ENCODE measurements at regions not wholly inside any gene's neighbourhood (a gene's known extent, or its start where the extent isn't known, plus 50 kb on each side); places are given as distances from the start of the nearest gene placed in this dataset.

DNA sequence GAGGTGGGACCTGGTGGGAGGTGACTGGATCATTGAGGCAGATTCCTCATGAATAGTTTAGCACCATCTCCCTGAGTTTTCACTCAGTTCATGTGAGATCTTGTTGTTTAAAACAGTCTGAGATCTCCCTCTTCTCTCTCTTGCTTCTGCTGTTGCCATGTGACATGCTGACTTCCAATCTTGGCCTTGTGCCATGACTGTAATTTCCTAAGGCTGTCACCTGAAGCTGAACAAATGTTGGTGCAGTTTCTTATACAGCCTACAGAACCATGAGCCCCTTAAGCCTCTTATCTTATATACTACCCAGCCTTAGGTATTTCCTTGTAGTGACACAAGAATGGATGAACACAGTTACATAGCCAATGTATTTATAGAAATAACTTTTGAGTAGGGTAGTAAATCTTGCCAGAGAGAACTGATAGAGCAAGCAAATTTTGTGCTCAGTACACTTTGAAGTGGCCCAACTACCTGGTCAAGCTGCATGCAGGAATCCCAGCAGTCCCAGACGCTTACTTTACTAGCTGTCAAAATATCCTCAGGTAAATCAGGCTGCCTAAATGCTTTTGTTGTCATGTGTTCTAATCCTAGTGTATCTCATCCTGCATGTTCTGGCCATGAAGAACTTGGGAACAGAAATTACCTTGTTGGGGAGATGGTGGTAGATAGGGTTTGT is 445.6 kb upstream of the MIS18BP1 start:
- TF ChIP-seq POLR2A (IDR thresholded peaks at IDR 0.05) (no peak), POLR2AphosphoS5 (IDR thresholded peaks at IDR 0.05) (no peak)
- TF ChIP-seq, protein P1, sequence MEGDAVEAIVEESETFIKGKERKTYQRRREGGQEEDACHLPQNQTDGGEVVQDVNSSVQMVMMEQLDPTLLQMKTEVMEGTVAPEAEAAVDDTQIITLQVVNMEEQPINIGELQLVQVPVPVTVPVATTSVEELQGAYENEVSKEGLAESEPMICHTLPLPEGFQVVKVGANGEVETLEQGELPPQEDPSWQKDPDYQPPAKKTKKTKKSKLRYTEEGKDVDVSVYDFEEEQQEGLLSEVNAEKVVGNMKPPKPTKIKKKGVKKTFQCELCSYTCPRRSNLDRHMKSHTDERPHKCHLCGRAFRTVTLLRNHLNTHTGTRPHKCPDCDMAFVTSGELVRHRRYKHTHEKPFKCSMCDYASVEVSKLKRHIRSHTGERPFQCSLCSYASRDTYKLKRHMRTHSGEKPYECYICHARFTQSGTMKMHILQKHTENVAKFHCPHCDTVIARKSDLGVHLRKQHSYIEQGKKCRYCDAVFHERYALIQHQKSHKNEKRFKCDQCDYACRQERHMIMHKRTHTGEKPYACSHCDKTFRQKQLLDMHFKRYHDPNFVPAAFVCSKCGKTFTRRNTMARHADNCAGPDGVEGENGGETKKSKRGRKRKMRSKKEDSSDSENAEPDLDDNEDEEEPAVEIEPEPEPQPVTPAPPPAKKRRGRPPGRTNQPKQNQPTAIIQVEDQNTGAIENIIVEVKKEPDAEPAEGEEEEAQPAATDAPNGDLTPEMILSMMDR (IDR thresholded peaks at IDR 0.05): no peak
